SK-N-SH treated with all-trans-retinoic acid at 6 μM for 48 hours (cell line): ENCODE measurements at regions not wholly inside any gene's neighbourhood (a gene's known extent, or its start where the extent isn't known, plus 50 kb on each side); places are given as distances from the start of the nearest gene placed in this dataset.

ENCODE experiments used
- ATAC-seq: fragments of 200-7000 bp; cut with Tn5 transposase; 3 replicates; pipeline ENCODE4 v1.9.1; 2020; ENCODE audit warnings: mild to moderate bottlenecking, moderate library complexity
- ARNTL ChIP-seq: fragments of 450-650 bp; formaldehyde crosslinking; IDR thresholded peaks from 2 replicates; pipeline ENCODE4 v1.5.0; 2020; ENCODE audit warnings: low read depth, mild to moderate bottlenecking, moderate library complexity, borderline replicate concordance
- BACH2 ChIP-seq: fragments of 250-450 bp; sonication (Bioruptor Pico); IDR thresholded peaks from 2 replicates; pipeline ENCODE4 v1.9.0; 2021; ENCODE audit warnings: mild to moderate bottlenecking, borderline replicate concordance
- CREB5 ChIP-seq: fragments of 250-450 bp; sonication (Bioruptor Pico); IDR thresholded peaks from 2 replicates; pipeline ENCODE4 v1.5.1; 2020; ENCODE audit warnings: low read depth, mild to moderate bottlenecking, moderate library complexity
- CSDC2 ChIP-seq: fragments of 250-450 bp; sonication (Bioruptor Pico); IDR thresholded peaks from 2 replicates; pipeline ENCODE4 v1.5.0; 2020; ENCODE audit warnings: mild to moderate bottlenecking, moderate library complexity
- CSRNP3 ChIP-seq: fragments of 250-450 bp; sonication (Bioruptor Pico); IDR thresholded peaks from 2 replicates; pipeline ENCODE4 v1.5.1; 2021; ENCODE audit warnings: mild to moderate bottlenecking, moderate library complexity
- ESRRG ChIP-seq: fragments of 250-450 bp; sonication (Bioruptor Pico); IDR thresholded peaks from 2 replicates; pipeline ENCODE4 v1.6.1; 2021; ENCODE audit warnings: mild to moderate bottlenecking
- ISL1 ChIP-seq: fragments of 250-450 bp; sonication (Bioruptor Pico); IDR thresholded peaks from 2 replicates; pipeline ENCODE4 v2.1.2; 2022; ENCODE audit warnings: mild to moderate bottlenecking, moderate library complexity
- OSR1 ChIP-seq: fragments of 250-450 bp; sonication (Bioruptor Pico); IDR thresholded peaks from 2 replicates; pipeline ENCODE4 v1.8.0; 2022; ENCODE audit warnings: moderate library complexity, mild to moderate bottlenecking, inconsistent platforms
- PPARA ChIP-seq: fragments of 250-450 bp; sonication (Bioruptor Pico); IDR thresholded peaks from 2 replicates; pipeline ENCODE4 v1.5.0; 2020; ENCODE audit warnings: mild to moderate bottlenecking, borderline replicate concordance
- RARB ChIP-seq: fragments of 250-450 bp; sonication (Bioruptor Pico); IDR thresholded peaks from 2 replicates; pipeline ENCODE4 v1.8.0; 2021; ENCODE audit warnings: mild to moderate bottlenecking, moderate library complexity
- SNAI2 ChIP-seq: fragments of 250-450 bp; sonication (Bioruptor Pico); IDR thresholded peaks from 2 replicates; pipeline ENCODE4 v1.5.0; 2020; ENCODE audit warnings: mild to moderate bottlenecking, moderate library complexity
- TCF4 ChIP-seq: fragments of 250-450 bp; sonication (Bioruptor Pico); IDR thresholded peaks from 2 replicates; pipeline ENCODE4 v1.8.0; 2021; ENCODE audit warnings: mild to moderate bottlenecking, moderate library complexity, borderline replicate concordance
- ZC3H10 ChIP-seq: fragments of 250-450 bp; sonication (Bioruptor Pico); IDR thresholded peaks from 2 replicates; pipeline ENCODE4 v1.5.1; 2021; ENCODE audit warnings: mild to moderate bottlenecking, moderate library complexity
- ZFP3 ChIP-seq: fragments of 250-450 bp; sonication (Bioruptor Pico); IDR thresholded peaks from 2 replicates; pipeline ENCODE4 v1.5.0; 2020; ENCODE audit warnings: mild to moderate bottlenecking, moderate library complexity
- ZFP30 ChIP-seq: fragments of 450-650 bp; formaldehyde crosslinking; IDR thresholded peaks from 2 replicates; pipeline ENCODE4 v1.5.0; 2022; ENCODE audit warnings: mild to moderate bottlenecking, moderate library complexity
- ZNF565 ChIP-seq: fragments of 450-650 bp; formaldehyde crosslinking; conservative IDR thresholded peaks from 2 replicates; pipeline ENCODE4 v1.5.0; 2020; ENCODE audit warnings: low read depth, mild to moderate bottlenecking, moderate library complexity
- ZNF8 ChIP-seq: fragments of 450-650 bp; formaldehyde crosslinking; IDR thresholded peaks from 2 replicates; pipeline ENCODE4 v1.5.0; 2020; ENCODE audit warnings: mild to moderate bottlenecking, moderate library complexity
- TF ChIP-seq, protein P1 (sequence below): fragments of 250-450 bp; sonication (Bioruptor Pico); IDR thresholded peaks from 2 replicates; pipeline ENCODE4 v1.8.0; 2020; ENCODE audit warnings: mild to moderate bottlenecking, moderate library complexity, borderline replicate concordance
- TF ChIP-seq, protein P2 (sequence below): fragments of 250-450 bp; sonication (Bioruptor Pico); IDR thresholded peaks from 2 replicates; pipeline ENCODE4 v1.5.0; 2020; ENCODE audit warnings: mild to moderate bottlenecking, moderate library complexity
- TF ChIP-seq, protein P3 (sequence below): fragments of 250-450 bp; sonication (Bioruptor Pico); IDR thresholded peaks from 2 replicates; pipeline ENCODE4 v1.8.0; 2021; ENCODE audit warnings: low read depth, mild to moderate bottlenecking, moderate library complexity, borderline replicate concordance

GRCh38 chr11:34787895-34788294 is 128.3 kb downstream of the APIP start:
- no peak for ATAC-seq

GRCh38 chr11:34787348-34787747 is 128.8 kb downstream of the APIP start:
- TF ChIP-seq RARB (CRISPR knock-in tag), result no peak
- TF ChIP-seq, protein P1, sequence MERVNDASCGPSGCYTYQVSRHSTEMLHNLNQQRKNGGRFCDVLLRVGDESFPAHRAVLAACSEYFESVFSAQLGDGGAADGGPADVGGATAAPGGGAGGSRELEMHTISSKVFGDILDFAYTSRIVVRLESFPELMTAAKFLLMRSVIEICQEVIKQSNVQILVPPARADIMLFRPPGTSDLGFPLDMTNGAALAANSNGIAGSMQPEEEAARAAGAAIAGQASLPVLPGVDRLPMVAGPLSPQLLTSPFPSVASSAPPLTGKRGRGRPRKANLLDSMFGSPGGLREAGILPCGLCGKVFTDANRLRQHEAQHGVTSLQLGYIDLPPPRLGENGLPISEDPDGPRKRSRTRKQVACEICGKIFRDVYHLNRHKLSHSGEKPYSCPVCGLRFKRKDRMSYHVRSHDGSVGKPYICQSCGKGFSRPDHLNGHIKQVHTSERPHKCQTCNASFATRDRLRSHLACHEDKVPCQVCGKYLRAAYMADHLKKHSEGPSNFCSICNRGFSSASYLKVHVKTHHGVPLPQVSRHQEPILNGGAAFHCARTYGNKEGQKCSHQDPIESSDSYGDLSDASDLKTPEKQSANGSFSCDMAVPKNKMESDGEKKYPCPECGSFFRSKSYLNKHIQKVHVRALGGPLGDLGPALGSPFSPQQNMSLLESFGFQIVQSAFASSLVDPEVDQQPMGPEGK, result no peak
- TF ChIP-seq ZNF565 (CRISPR knock-in tag), result no peak
- TF ChIP-seq CSDC2, result no peak
- no peak for TF ChIP-seq OSR1 (CRISPR knock-in tag)
- no peak for TF ChIP-seq CSRNP3 (CRISPR knock-in tag)
- no peak for TF ChIP-seq ZNF8 (CRISPR knock-in tag)
- TF ChIP-seq ZC3H10 (CRISPR knock-in tag), result no peak
- TF ChIP-seq CREB5 (CRISPR knock-in tag), result no peak
- no peak for TF ChIP-seq BACH2 (CRISPR knock-in tag)
- no peak for TF ChIP-seq TCF4 (CRISPR knock-in tag)
- TF ChIP-seq, protein P2, sequence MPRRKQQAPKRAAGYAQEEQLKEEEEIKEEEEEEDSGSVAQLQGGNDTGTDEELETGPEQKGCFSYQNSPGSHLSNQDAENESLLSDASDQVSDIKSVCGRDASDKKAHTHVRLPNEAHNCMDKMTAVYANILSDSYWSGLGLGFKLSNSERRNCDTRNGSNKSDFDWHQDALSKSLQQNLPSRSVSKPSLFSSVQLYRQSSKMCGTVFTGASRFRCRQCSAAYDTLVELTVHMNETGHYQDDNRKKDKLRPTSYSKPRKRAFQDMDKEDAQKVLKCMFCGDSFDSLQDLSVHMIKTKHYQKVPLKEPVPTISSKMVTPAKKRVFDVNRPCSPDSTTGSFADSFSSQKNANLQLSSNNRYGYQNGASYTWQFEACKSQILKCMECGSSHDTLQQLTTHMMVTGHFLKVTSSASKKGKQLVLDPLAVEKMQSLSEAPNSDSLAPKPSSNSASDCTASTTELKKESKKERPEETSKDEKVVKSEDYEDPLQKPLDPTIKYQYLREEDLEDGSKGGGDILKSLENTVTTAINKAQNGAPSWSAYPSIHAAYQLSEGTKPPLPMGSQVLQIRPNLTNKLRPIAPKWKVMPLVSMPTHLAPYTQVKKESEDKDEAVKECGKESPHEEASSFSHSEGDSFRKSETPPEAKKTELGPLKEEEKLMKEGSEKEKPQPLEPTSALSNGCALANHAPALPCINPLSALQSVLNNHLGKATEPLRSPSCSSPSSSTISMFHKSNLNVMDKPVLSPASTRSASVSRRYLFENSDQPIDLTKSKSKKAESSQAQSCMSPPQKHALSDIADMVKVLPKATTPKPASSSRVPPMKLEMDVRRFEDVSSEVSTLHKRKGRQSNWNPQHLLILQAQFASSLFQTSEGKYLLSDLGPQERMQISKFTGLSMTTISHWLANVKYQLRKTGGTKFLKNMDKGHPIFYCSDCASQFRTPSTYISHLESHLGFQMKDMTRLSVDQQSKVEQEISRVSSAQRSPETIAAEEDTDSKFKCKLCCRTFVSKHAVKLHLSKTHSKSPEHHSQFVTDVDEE (CRISPR knock-in tag), result no peak
- no peak for TF ChIP-seq SNAI2 (CRISPR knock-in tag)
- TF ChIP-seq ESRRG (CRISPR knock-in tag), result no peak
- TF ChIP-seq, all 23 proteins: peak for 0
- no peak for ATAC-seq

More at GRCh38 chr11:34787895-34788294, 128.3 kb downstream of the APIP start:
- no peak for TF ChIP-seq BACH2 (CRISPR knock-in tag)
- TF ChIP-seq CSRNP3 (CRISPR knock-in tag), result no peak

DNA sequence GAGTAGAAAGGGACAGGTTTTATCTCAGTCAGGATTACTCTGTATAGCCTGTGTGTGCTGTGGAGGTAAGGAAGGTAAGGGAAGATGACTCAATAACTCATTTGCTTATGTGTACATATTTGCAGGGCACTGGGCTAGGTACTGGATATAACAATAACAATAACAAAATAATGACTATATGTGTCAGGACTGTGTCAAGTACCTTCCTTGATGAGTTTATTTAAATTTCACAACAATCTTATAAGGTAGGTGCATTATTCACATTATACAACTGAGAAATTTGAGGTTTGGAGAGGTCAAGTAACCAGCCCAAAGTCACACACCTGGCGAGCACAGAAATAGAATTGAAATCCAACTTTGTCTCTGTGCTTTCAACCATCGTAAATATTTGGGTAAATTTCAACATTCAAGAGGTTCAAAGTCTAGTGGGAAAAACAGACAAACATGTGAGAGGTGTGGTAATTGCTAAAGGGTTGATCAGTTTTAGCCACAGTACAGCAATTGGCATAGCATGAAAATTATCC is 131.8 kb downstream of the APIP start:
- no peak for ATAC-seq
- no peak for TF ChIP-seq PPARA (CRISPR knock-in tag)
- TF ChIP-seq CREB5 (CRISPR knock-in tag), result no peak
- TF ChIP-seq, protein P1, result no peak
- no peak for TF ChIP-seq ESRRG (CRISPR knock-in tag)
- no peak for TF ChIP-seq ZNF8 (CRISPR knock-in tag)
- TF ChIP-seq, protein P3, sequence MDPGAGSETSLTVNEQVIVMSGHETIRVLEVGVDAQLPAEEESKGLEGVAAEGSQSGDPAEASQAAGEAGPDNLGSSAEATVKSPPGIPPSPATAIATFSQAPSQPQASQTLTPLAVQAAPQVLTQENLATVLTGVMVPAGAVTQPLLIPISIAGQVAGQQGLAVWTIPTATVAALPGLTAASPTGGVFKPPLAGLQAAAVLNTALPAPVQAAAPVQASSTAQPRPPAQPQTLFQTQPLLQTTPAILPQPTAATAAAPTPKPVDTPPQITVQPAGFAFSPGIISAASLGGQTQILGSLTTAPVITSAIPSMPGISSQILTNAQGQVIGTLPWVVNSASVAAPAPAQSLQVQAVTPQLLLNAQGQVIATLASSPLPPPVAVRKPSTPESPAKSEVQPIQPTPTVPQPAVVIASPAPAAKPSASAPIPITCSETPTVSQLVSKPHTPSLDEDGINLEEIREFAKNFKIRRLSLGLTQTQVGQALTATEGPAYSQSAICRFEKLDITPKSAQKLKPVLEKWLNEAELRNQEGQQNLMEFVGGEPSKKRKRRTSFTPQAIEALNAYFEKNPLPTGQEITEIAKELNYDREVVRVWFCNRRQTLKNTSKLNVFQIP (CRISPR knock-in tag), result no peak
- no peak for TF ChIP-seq ARNTL
- TF ChIP-seq ZFP3 (CRISPR knock-in tag), result no peak
- TF ChIP-seq, protein P2 (CRISPR knock-in tag), result no peak
- no peak for TF ChIP-seq ISL1 (CRISPR knock-in tag)
- TF ChIP-seq ZFP30 (CRISPR knock-in tag), result no peak
